Vagina (tissue), 2 donors: ENCODE measurements at regions not wholly inside any gene's neighbourhood (a gene's known extent, or its start where the extent isn't known, plus 50 kb on each side); places are given as distances from the start of the nearest gene placed in this dataset.

Experiments used
- POLR2A ChIP-seq, 2 donors: fragments of 450-650 bp; IDR thresholded peaks; one replicate each; pipeline ENCODE4 v1.6.1; 2017; ENCODE audit warnings: antibody characterized with exemption in 2 of 2, mild to moderate bottlenecking in 2 of 2, moderate library complexity in 2 of 2
- POLR2AphosphoS5 ChIP-seq, 2 donors: sonication (generic); formaldehyde crosslinking; IDR thresholded peaks; one replicate each; pipeline ENCODE4 v1.9.0; 2017; ENCODE audit warnings: antibody characterized with exemption in 2 of 2, mild to moderate bottlenecking in 2 of 2, low read depth in 1 of 2; ENCODE audit not compliant: insufficient read depth in 1 of 2
- TF ChIP-seq, protein P1 (sequence below), 3 experiments: fragments of 450-650 bp in 2 of 3; fragments of 200-600 bp in 1 of 3; sonication (generic) in 1 of 3; IDR thresholded peaks; one replicate each; pipeline ENCODE4 v1.5.1; 2017 to 2019; ENCODE audit warnings: antibody characterized with exemption in 3 of 3, mild to moderate bottlenecking in 2 of 3, moderate library complexity in 2 of 3

DNA sequence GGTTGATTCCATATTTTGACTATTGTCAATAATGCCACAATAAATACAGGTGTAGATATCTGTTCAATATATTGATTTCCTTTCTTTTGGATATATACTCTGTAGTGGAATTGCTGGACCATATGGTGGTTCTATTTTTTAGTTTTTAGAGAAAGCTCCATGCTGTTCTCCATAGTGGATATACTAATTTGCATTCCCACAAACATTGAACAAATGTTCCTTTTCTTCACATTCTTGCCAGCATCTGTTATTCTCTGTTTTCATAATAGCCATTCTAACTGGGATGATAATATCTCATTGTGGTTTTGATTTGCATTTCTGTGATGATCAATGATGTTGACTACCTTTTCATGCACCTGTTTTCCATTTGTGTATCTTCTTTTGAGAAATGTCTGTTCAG lies 973.7 kb downstream of the REEP3 start:
- TF ChIP-seq, protein P1, sequence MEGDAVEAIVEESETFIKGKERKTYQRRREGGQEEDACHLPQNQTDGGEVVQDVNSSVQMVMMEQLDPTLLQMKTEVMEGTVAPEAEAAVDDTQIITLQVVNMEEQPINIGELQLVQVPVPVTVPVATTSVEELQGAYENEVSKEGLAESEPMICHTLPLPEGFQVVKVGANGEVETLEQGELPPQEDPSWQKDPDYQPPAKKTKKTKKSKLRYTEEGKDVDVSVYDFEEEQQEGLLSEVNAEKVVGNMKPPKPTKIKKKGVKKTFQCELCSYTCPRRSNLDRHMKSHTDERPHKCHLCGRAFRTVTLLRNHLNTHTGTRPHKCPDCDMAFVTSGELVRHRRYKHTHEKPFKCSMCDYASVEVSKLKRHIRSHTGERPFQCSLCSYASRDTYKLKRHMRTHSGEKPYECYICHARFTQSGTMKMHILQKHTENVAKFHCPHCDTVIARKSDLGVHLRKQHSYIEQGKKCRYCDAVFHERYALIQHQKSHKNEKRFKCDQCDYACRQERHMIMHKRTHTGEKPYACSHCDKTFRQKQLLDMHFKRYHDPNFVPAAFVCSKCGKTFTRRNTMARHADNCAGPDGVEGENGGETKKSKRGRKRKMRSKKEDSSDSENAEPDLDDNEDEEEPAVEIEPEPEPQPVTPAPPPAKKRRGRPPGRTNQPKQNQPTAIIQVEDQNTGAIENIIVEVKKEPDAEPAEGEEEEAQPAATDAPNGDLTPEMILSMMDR (IDR thresholded peaks at IDR 0.05) = no peak
- TF ChIP-seq POLR2A (IDR thresholded peaks at IDR 0.05) = no peak
- no peak for TF ChIP-seq POLR2AphosphoS5 (IDR thresholded peaks at IDR 0.05; ENCODE audit: insufficient read depth in 1 of 2, low read depth in 1 of 2)
